ENCODE measurements at regions not wholly inside any gene's neighbourhood (a gene's known extent, or its start where the extent isn't known, plus 50 kb on each side); places are given as distances from the start of the nearest gene placed in this dataset.

- TF ChIP-seq, protein P1, sequence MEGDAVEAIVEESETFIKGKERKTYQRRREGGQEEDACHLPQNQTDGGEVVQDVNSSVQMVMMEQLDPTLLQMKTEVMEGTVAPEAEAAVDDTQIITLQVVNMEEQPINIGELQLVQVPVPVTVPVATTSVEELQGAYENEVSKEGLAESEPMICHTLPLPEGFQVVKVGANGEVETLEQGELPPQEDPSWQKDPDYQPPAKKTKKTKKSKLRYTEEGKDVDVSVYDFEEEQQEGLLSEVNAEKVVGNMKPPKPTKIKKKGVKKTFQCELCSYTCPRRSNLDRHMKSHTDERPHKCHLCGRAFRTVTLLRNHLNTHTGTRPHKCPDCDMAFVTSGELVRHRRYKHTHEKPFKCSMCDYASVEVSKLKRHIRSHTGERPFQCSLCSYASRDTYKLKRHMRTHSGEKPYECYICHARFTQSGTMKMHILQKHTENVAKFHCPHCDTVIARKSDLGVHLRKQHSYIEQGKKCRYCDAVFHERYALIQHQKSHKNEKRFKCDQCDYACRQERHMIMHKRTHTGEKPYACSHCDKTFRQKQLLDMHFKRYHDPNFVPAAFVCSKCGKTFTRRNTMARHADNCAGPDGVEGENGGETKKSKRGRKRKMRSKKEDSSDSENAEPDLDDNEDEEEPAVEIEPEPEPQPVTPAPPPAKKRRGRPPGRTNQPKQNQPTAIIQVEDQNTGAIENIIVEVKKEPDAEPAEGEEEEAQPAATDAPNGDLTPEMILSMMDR (conservative IDR thresholded peaks at IDR 0.05; ENCODE audit: low read depth, low read length): no peak
- no peak for TF ChIP-seq POLR2A (IDR thresholded peaks at IDR 0.05; ENCODE audit: low read depth, low read length)
- no peak for TF ChIP-seq RFX5 (IDR thresholded peaks at IDR 0.05; ENCODE audit: low read depth, low read length)
- TF ChIP-seq SMC3 (IDR thresholded peaks at IDR 0.05; ENCODE audit: low read depth, low read length): no peak
- peak; percentile 31; the same call in 1 of the 2 replicates for TF ChIP-seq CEBPB (IDR thresholded peaks at IDR 0.05; ENCODE audit: low read depth, low read length)
- TF ChIP-seq RCOR1 (IDR thresholded peaks at IDR 0.05; ENCODE audit: insufficient replicate concordance, low read length): no peak
- TF ChIP-seq, protein P2, sequence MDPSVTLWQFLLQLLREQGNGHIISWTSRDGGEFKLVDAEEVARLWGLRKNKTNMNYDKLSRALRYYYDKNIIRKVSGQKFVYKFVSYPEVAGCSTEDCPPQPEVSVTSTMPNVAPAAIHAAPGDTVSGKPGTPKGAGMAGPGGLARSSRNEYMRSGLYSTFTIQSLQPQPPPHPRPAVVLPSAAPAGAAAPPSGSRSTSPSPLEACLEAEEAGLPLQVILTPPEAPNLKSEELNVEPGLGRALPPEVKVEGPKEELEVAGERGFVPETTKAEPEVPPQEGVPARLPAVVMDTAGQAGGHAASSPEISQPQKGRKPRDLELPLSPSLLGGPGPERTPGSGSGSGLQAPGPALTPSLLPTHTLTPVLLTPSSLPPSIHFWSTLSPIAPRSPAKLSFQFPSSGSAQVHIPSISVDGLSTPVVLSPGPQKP (IDR thresholded peaks at IDR 0.05; ENCODE audit: borderline replicate concordance, low read depth, low read length): no peak
- no peak for TF ChIP-seq BHLHE40 (IDR thresholded peaks at IDR 0.05; ENCODE audit: low read depth, low read length)
- TF ChIP-seq MXI1 (IDR thresholded peaks at IDR 0.05; ENCODE audit: borderline replicate concordance, low read depth, low read length): no peak
- no peak for TF ChIP-seq RAD21 (IDR thresholded peaks at IDR 0.05; ENCODE audit: low read length)
- no peak for TF ChIP-seq MAZ (IDR thresholded peaks at IDR 0.05; ENCODE audit: borderline replicate concordance, low read depth, low read length)
Measured at GRCh38 chr20:53778041-53778516, 184.4 kb upstream of the ZNF217 start.

Data from IMR-90 (cell line).